GM06990 (cell line): ENCODE measurements at regions not wholly inside any gene's neighbourhood (a gene's known extent, or its start where the extent isn't known, plus 50 kb on each side); places are given as distances from the start of the nearest gene placed in this dataset.

Experiments used
- DNase-seq: peaks from one replicate; pipeline ENCODE4 v3.0.0-alpha.2; 2011; ENCODE audit not compliant: insufficient read length; ENCODE audit errors: extremely low read depth
- H3K27me3 ChIP-seq: replicated peaks from 2 replicates; pipeline ENCODE4 v1.6.0; 2011; ENCODE audit warnings: low read length; ENCODE audit not compliant: control insufficient read depth, insufficient read depth
- H3K36me3 ChIP-seq: 2 replicates; pipeline ENCODE4 v1.5.1; 2011; ENCODE audit warnings: low read length; ENCODE audit not compliant: control insufficient read depth, insufficient read depth
- H3K4me3 ChIP-seq: replicated peaks from 2 replicates; pipeline ENCODE4 v1.5.1; 2011; ENCODE audit warnings: low read depth, mild to moderate bottlenecking, control low read depth, low read length
- CTCF ChIP-seq: IDR thresholded peaks from 2 replicates; pipeline ENCODE4 v1.5.1; 2011; ENCODE audit warnings: low read length, control low read depth, mild to moderate bottlenecking, inconsistent platforms; ENCODE audit not compliant: insufficient read depth, poor library complexity, severe bottlenecking

GRCh38 chr18:60693426-60693825 is 320.9 kb upstream of the MC4R start:
- no peak for DNase-seq
- Histone ChIP-seq H3K36me3 (no peaks in the 10 kb centered on the region), H3K27me3 (no peaks in the 10 kb centered on the region), H3K4me3 (no peak overlapping the region)
- TF ChIP-seq CTCF: no peak

- Histone ChIP-seq H3K36me3 (no peaks in the 10 kb centered on the region), H3K27me3 (no peaks in the 10 kb centered on the region), H3K4me3 (no peak overlapping the region)
- DNase-seq: no peak
- no peak for TF ChIP-seq CTCF
Measured at GRCh38 chr18:60698901-60699300, 326.3 kb upstream of the MC4R start.

GRCh38 chr18:60722742-60723141 is 350.2 kb upstream of the MC4R start:
- no peaks in the 10 kb centered on the region for H3K27me3 ChIP-seq
- no peaks in the 10 kb centered on the region for H3K36me3 ChIP-seq
- no peak for TF ChIP-seq CTCF
- no peak for DNase-seq
- no peak overlapping the region for H3K4me3 ChIP-seq

- no peaks in the 10 kb centered on the region for H3K27me3 ChIP-seq
- no peak overlapping the region for H3K4me3 ChIP-seq
- no peaks in the 10 kb centered on the region for H3K36me3 ChIP-seq
- no peak for DNase-seq
- no peak for TF ChIP-seq CTCF
Measured at GRCh38 chr18:60732143-60732542, 359.6 kb upstream of the MC4R start.

GRCh38 chr18:60739212-60739611 is 366.6 kb upstream of the MC4R start:
- Histone ChIP-seq H3K27me3 (no peaks in the 10 kb centered on the region), H3K4me3 (no peak overlapping the region), H3K36me3 (no peaks in the 10 kb centered on the region)
- DNase-seq: no peak
- no peak for TF ChIP-seq CTCF

- Histone ChIP-seq H3K36me3 (no peaks in the 10 kb centered on the region), H3K27me3 (no peaks in the 10 kb centered on the region), H3K4me3 (no peak overlapping the region)
- TF ChIP-seq CTCF: no peak
- no peak for DNase-seq
Measured at GRCh38 chr18:60740313-60740712, 367.7 kb upstream of the MC4R start.
